MM.1S (cell line): ENCODE measurements at regions not wholly inside any gene's neighbourhood (a gene's known extent, or its start where the extent isn't known, plus 50 kb on each side); places are given as distances from the start of the nearest gene placed in this dataset.
"Not testable (repeated sequence)": the region's sequence is repeated elsewhere in the genome, so short reads cannot be mapped to it uniquely, and the experiment has no call there.

Experiments
- EZH2 ChIP-seq: fragments of 300-600 bp; sonication (generic); optimal IDR thresholded peaks from 2 replicates; pipeline ENCODE3; 2017; ENCODE audit warnings: low read depth, mild to moderate bottlenecking, antibody characterized with exemption, low read length, mixed read lengths
- EZH2phosphoT487 ChIP-seq: fragments of 300-600 bp; sonication (generic); IDR thresholded peaks from 2 replicates; pipeline ENCODE4 v1.6.1; 2018; ENCODE audit warnings: antibody characterized with exemption, low read length
- TF ChIP-seq, protein P1 (sequence below): fragments of 300-600 bp; sonication (generic); IDR thresholded peaks from 2 replicates; pipeline ENCODE4 v1.5.1; 2016; ENCODE audit warnings: antibody characterized with exemption, low read length, mixed read lengths

DNA sequence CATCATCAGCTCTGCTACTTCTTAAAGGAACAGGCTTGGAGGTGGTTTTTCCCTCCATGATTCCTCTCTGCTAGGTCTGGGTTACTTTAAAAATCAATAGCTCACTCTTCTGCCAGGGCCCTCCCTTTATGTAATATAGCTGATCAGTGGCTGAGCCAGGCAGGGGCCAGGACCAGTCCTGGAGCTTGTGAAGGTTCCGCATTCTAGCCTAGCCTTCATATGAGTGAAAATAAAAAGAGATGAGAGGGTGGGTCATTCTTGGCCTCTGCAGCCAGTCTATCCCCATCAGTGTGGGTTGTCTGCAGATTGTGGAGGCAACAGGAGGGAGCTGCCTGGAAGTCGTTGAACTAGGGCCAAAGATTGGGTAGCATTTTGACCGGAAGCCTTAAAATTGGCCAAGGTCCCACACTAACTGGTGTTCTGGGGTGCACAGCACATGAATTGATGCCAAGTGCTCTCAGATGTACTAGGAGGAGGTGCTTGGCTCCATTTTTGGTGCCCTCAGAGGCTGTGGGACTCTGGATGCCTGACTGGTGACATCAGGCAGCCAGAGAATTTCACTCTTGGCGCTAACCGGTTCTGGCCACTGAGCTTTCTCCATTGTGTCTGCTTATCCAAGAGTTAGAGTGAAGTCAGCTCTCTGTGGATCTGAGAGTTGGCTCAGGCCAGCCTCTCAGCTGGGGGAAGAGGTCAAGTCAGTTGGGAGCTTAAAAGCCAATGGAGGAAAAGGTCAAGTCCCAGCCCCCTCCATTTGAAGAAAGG is 93.7 kb upstream of the FAM72C start:
- TF ChIP-seq, protein P1, sequence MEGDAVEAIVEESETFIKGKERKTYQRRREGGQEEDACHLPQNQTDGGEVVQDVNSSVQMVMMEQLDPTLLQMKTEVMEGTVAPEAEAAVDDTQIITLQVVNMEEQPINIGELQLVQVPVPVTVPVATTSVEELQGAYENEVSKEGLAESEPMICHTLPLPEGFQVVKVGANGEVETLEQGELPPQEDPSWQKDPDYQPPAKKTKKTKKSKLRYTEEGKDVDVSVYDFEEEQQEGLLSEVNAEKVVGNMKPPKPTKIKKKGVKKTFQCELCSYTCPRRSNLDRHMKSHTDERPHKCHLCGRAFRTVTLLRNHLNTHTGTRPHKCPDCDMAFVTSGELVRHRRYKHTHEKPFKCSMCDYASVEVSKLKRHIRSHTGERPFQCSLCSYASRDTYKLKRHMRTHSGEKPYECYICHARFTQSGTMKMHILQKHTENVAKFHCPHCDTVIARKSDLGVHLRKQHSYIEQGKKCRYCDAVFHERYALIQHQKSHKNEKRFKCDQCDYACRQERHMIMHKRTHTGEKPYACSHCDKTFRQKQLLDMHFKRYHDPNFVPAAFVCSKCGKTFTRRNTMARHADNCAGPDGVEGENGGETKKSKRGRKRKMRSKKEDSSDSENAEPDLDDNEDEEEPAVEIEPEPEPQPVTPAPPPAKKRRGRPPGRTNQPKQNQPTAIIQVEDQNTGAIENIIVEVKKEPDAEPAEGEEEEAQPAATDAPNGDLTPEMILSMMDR = not testable (repeated sequence)
- not testable (repeated sequence) for TF ChIP-seq EZH2, EZH2phosphoT487
